ENCODE measurements at regions not wholly inside any gene's neighbourhood (a gene's known extent, or its start where the extent isn't known, plus 50 kb on each side); places are given as distances from the start of the nearest gene placed in this dataset.
"Not testable (repeated sequence)": the region's sequence is repeated elsewhere in the genome, so short reads cannot be mapped to it uniquely, and the experiment has no call there.

DNA sequence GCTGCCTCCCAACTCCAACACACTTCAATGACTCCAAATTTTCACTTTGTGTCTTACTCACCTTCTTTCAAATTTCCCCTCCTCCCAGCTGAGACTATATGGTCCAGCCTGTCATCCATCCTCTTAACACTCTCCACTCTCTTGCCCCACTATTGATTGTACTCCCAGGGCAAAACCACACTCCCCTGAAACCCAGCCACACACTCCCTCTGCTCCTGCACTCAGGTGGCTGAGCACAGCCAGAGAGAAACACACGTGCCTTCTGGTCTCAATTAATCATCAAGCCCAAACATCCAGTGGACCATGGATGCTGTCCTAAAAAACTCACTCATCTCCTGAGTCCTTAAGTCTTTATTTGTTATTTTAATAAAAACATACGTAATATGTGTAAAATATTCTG lies 1026.4 kb downstream of the KCNJ18 start:
- no peak for DNase-seq (ENCODE audit: extremely low read depth, low read depth)
- H3K4me3 ChIP-seq (replicated peaks; ENCODE audit: low read depth, low read length), result no peak overlapping the region
- TF ChIP-seq, protein P1, sequence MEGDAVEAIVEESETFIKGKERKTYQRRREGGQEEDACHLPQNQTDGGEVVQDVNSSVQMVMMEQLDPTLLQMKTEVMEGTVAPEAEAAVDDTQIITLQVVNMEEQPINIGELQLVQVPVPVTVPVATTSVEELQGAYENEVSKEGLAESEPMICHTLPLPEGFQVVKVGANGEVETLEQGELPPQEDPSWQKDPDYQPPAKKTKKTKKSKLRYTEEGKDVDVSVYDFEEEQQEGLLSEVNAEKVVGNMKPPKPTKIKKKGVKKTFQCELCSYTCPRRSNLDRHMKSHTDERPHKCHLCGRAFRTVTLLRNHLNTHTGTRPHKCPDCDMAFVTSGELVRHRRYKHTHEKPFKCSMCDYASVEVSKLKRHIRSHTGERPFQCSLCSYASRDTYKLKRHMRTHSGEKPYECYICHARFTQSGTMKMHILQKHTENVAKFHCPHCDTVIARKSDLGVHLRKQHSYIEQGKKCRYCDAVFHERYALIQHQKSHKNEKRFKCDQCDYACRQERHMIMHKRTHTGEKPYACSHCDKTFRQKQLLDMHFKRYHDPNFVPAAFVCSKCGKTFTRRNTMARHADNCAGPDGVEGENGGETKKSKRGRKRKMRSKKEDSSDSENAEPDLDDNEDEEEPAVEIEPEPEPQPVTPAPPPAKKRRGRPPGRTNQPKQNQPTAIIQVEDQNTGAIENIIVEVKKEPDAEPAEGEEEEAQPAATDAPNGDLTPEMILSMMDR (IDR thresholded peaks at IDR 0.05; ENCODE audit: low read depth, low read length, missing control alignments), result no peak

DNA sequence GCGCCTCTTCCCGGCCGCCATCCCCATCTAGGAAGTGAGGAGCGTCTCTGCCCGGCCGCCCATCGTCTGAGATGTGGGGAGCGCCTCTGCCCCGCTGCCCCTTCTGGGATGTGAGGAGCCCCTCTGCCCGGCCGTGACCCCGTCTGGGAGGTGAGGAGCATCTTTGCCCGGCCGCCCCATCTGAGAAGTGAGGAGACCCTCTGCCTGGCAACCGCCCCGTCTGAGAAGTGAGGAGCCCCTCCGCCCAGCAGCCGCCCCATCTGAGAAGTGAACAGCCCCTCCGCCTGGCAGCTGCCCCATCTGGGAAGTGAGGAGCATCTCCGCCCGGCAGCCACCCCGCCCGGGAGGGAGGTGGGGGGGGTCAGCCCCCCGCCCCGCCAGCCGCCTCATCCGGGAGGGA lies 1048.7 kb downstream of the KCNJ18 start:
- not testable (repeated sequence) for DNase-seq (ENCODE audit: extremely low read depth, low read depth); H3K4me3 ChIP-seq (replicated peaks; ENCODE audit: low read depth, low read length)

Data from HFF-Myc (cell line).